Pancreas (tissue), 10 donors: ENCODE measurements at regions not wholly inside any gene's neighbourhood (a gene's known extent, or its start where the extent isn't known, plus 50 kb on each side); places are given as distances from the start of the nearest gene placed in this dataset.

Experiments
- ATAC-seq, 4 donors: fragments of 200-7000 bp; cut with Tn5 transposase; one replicate each; pipeline versions ENCODE4 v1.8.0 to v1.9.1; 2020; ENCODE audit warnings: mild to moderate bottlenecking in 4 of 4, moderate library complexity in 4 of 4
- DNase-seq, 6 donors: peaks; one replicate each; pipeline ENCODE4 v3.0.0-alpha.2; 2020
- FAIRE-seq: peaks from 2 replicates; lab custom pipeline; 2012; peaks lifted over from hg19 to GRCh38; lab: Jason Lieb, UNC
- H3K27ac ChIP-seq, 4 donors: fragments of 200-600 bp; sonication (generic); 1 replicate in 3 of 4; 2 replicates in 1 of 4; pipeline versions ENCODE4 v1.5.0 to v1.8.0; 2020
- H3K27me3 ChIP-seq, 4 donors: fragments of 200-600 bp; one replicate each; pipeline ENCODE4 v1.8.0; 2021
- H3K36me3 ChIP-seq, 3 donors: fragments of 200-600 bp; sonication (generic) in 1 of 3; one replicate each; pipeline versions ENCODE4 v1.5.0 to v1.8.0; 2020 to 2021
- H3K4me1 ChIP-seq, 3 donors: fragments of 200-600 bp; one replicate each; pipeline ENCODE4 v1.8.0; 2021
- H3K4me3 ChIP-seq, 4 donors: fragments of 200-600 bp; sonication (generic) in 2 of 4; one replicate each; pipeline versions ENCODE4 v1.5.0 to v1.8.0; 2020 to 2021
- H3K9me3 ChIP-seq, 4 donors: fragments of 200-600 bp; one replicate each; pipeline ENCODE4 v1.8.0; 2021
- CTCF ChIP-seq, 4 donors: fragments of 200-600 bp; sonication (generic) in 3 of 4; IDR thresholded peaks; one replicate each; pipeline versions ENCODE4 v1.5.0 to v1.8.0; 2021; ENCODE audit warnings: antibody characterized with exemption in 4 of 4
- WGBS, 2 donors: extraction: QIAGEN DNeasy Blood & Tissue Kit; methylation state at CpG; one replicate each; pipeline ENCODE4 v1.1.7; 2013; 5-methylcytosine and 5-hydroxymethylcytosine counted together
- intact Hi-C, 3 donors: fragments of 100-400 bp; cut with DNase I; formaldehyde crosslinking; loops; one replicate each; pipeline versions ENCODE4 v1.11.1 to v1.14.2; 2022
- donor health status: healthy with polysubstance abuse.
- donor health status: DM: no; HTN: no; CAD: no; lungs with moderate emphysema.
- donor health status: DM: no; HTN: no; CAD: no.
- donor health status: control.
- donor health status: control.
- donor health status: Bipolar disorder and iron deficiency.
- donor health status: DM: yes; HTN: yes; CAD: no.
- donor health status: DM: no; HTN: no; CAD: no.
- donor health status: DM: no; HTN: no; CAD: no.
- donor health status: DM: yes; HTN: yes; CAD: no.

DNA sequence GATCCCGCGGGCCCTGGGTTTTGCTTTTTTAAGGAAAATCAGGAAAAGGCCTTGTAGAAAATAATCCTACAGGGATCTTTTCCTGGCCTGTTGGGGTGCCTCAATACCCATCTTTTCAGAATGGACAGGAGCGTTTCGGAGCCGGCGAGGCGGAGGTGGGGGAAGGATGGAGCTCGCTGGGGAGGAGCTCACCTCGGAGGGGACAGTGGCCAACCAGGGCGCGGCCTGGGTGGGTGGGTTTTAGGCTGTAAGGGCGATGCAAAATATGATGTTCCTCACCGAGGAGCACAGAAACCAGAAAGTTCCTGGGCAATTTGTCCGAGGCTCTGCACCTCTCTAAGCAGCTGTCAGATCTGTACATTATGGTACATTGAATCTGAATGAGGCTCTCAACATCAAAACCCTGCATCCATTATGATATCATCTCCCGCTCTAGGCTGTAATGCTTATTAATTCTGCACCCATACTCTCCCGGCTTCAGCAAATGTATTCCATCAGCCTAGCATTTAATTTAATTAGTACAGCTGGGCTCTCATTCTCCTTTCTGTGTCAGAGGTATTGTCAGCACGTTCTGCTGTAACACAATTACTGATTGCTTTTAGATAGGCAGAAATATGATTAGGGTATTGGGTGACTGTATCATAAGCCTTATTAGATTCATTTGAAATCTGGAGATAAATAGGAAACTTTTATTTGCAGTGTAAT is 90.3 kb upstream of the SOX1 start:
- H3K4me1 ChIP-seq = no peaks in the 10 kb centered on the region
- H3K27ac ChIP-seq = no peak overlapping the region
- no peaks in the 10 kb centered on the region for H3K9me3 ChIP-seq
- peaks cover 0 to 11% (median 3%) of the 10 kb centered on the region in 4 donors for H3K27me3 ChIP-seq
- no peak overlapping the region for H3K4me3 ChIP-seq
- TF ChIP-seq CTCF (IDR thresholded peaks at IDR 0.05) = no peak
- DNase-seq = no peak
- WGBS, 2 donors = 73 to 80% methylated on average over 17 of the region's 17 CpGs
- FAIRE-seq = no peak
- ATAC-seq = no peak
- no peaks in the 10 kb centered on the region for H3K36me3 ChIP-seq
- intact Hi-C loops = no loop called here

DNA sequence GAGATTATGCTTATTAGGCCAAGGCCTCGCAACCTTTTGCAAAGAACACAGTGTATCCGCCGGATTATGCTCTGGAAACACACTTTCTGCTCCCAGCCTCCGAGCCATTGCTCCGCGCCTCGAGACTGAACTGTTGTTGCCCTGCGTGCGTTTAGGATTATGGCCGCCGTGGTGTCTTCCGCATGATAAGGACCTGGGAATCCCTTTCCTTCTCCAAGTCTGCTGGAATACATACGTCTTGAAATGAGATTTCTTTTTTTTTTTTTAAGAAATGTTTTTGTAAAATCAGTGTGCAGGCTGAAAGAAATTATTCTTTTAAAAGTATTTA is 89.8 kb upstream of the SOX1 start:
- H3K27ac ChIP-seq = no peak overlapping the region
- intact Hi-C loops = no loop called here
- 73 to 74% methylated on average over 13 of the region's 13 CpGs for WGBS, 2 donors

DNA sequence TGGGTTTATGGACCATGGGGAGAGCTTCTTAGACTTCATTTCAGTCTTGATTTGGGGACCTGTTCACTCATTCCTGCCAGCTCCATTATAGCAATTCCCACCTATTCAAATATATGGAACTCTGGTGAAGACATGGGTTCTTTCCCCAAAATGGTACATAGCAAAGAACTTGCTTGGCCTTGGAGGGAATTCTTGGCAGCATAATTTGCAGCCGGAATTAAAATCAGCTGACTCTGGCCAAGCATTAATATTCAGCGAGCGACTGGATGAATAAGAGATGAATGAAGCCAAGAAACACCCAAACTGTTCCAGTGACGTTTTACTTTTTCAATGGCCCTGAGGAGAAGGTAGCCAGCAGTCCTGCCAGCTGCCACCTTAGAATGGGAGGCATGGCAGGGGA is 88.4 kb upstream of the SOX1 start:
- H3K9me3 ChIP-seq = no peaks in the 10 kb centered on the region
- ATAC-seq (no peak), FAIRE-seq (no peak), DNase-seq (no peak)
- 45 to 54% methylated on average over 4 of the region's 4 CpGs for WGBS, 2 donors
- no peaks in the 10 kb centered on the region for H3K4me1 ChIP-seq
- intact Hi-C loops = no loop called here
- no peak for TF ChIP-seq CTCF (IDR thresholded peaks at IDR 0.05)
- H3K27ac ChIP-seq = no peak overlapping the region
- no peak overlapping the region for H3K4me3 ChIP-seq
- no peaks in the 10 kb centered on the region for H3K36me3 ChIP-seq
- H3K27me3 ChIP-seq = peaks cover 0 to 11% (median 2%) of the 10 kb centered on the region in 4 donors

More for the DNA sequence above, 89.8 kb upstream of the SOX1 start:
- H3K9me3 ChIP-seq = no peaks in the 10 kb centered on the region
- H3K36me3 ChIP-seq = no peaks in the 10 kb centered on the region
- FAIRE-seq (no peak), DNase-seq (no peak), ATAC-seq (no peak)
- H3K27me3 ChIP-seq = peaks cover 0 to 11% (median 3%) of the 10 kb centered on the region in 4 donors
- no peak overlapping the region for H3K4me3 ChIP-seq
- H3K4me1 ChIP-seq = no peaks in the 10 kb centered on the region
- no peak for TF ChIP-seq CTCF (IDR thresholded peaks at IDR 0.05)

- no peaks in the 10 kb centered on the region for H3K9me3 ChIP-seq
- no peak for ATAC-seq
- no peaks in the 10 kb centered on the region for H3K4me1 ChIP-seq
- no peak overlapping the region for H3K27ac ChIP-seq
- intact Hi-C loops = no loop called here
- no peak for TF ChIP-seq CTCF (IDR thresholded peaks at IDR 0.05)
- DNase-seq = no peak
- 63 to 78% methylated on average over 15 of the region's 15 CpGs for WGBS, 2 donors
- H3K36me3 ChIP-seq = no peaks in the 10 kb centered on the region
- H3K4me3 ChIP-seq = no peak overlapping the region
- no peak for FAIRE-seq
- H3K27me3 ChIP-seq = peaks cover 0 to 7% (median 0%) of the 10 kb centered on the region in 4 donors
Measured at GRCh38 chr13:111980146-111980929, 86.6 kb upstream of the SOX1 start.

DNA sequence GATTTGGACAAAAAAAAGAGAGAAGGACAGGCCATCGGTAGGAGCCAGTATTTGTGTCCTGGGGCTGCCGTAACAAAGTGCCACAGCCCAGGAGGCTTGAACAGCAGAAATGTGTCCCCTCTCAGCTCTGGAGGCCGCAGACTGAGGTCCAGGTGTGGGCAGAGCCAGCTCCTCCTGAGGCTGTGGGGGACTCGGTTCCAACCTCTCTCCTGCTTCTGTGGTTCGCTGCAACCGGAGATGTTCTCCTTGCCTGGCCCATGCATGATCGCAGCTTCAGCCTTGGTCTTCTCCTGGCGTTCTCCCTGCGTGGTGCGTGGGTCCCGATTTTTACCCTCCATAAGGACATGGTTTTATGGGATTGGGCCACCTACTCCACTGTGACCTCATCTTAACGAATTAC is 85.9 kb upstream of the SOX1 start:
- H3K27me3 ChIP-seq = peaks cover 0 to 7% (median 0%) of the 10 kb centered on the region in 4 donors
- H3K9me3 ChIP-seq = no peaks in the 10 kb centered on the region
- no peaks in the 10 kb centered on the region for H3K4me1 ChIP-seq
- H3K4me3 ChIP-seq = no peak overlapping the region
- ATAC-seq (no peak), DNase-seq (no peak), FAIRE-seq (no peak)
- 72 to 87% methylated on average over 12 of the region's 12 CpGs for WGBS, 2 donors
- no peak for TF ChIP-seq CTCF (IDR thresholded peaks at IDR 0.05)
- H3K36me3 ChIP-seq = no peaks in the 10 kb centered on the region
- intact Hi-C loops = no loop called here
- no peak overlapping the region for H3K27ac ChIP-seq
